Hematopoietic multipotent progenitor cell treated with erythropoietin and hydrocortisone succinate and interleukin-3 and kit ligand, for 8 days (in vitro differentiated cells): ENCODE measurements at regions not wholly inside any gene's neighbourhood (a gene's known extent, or its start where the extent isn't known, plus 50 kb on each side); places are given as distances from the start of the nearest gene placed in this dataset.

Experiments
- DNase-seq: peaks from one replicate; pipeline ENCODE4 v3.0.0-alpha.2; 2015

GRCh38 chr11:92725352-92725751 is 244.1 kb upstream of the MTNR1B start:
- DNase-seq = no peak

GRCh38 chr11:92727123-92727522 is 242.3 kb upstream of the MTNR1B start:
- DNase-seq = no peak

- DNase-seq = no peak
Measured at GRCh38 chr11:92727769-92728168, 241.7 kb upstream of the MTNR1B start.

GRCh38 chr11:92728628-92729027 is 240.8 kb upstream of the MTNR1B start:
- DNase-seq = no peak

- DNase-seq = peak; percentile 3
Measured at GRCh38 chr11:92735039-92735438, 234.4 kb upstream of the MTNR1B start.

- DNase-seq = no peak
Measured at GRCh38 chr11:92738276-92738675, 231.2 kb upstream of the MTNR1B start.

- no peak for DNase-seq
Measured at GRCh38 chr11:92739041-92739440, 230.4 kb upstream of the MTNR1B start.

GRCh38 chr11:92739491-92739890 is 230.0 kb upstream of the MTNR1B start:
- DNase-seq = no peak

- DNase-seq = no peak
Measured at GRCh38 chr11:92740276-92740675, 229.2 kb upstream of the MTNR1B start.

- DNase-seq = no peak
Measured at GRCh38 chr11:92744929-92745585, 224.4 kb upstream of the MTNR1B start.

- DNase-seq = no peak
Measured at GRCh38 chr11:92750794-92751193, 218.7 kb upstream of the MTNR1B start.

- no peak for DNase-seq
Measured at GRCh38 chr11:92751594-92751993, 217.9 kb upstream of the MTNR1B start.

- DNase-seq = no peak
Measured at GRCh38 chr11:92752122-92752521, 217.3 kb upstream of the MTNR1B start.

GRCh38 chr11:92753161-92753560 is 216.3 kb upstream of the MTNR1B start:
- no peak for DNase-seq

GRCh38 chr11:92758241-92758780 is 211.1 kb upstream of the MTNR1B start:
- no peak for DNase-seq

- no peak for DNase-seq
Measured at GRCh38 chr11:92759571-92760214, 209.8 kb upstream of the MTNR1B start.

GRCh38 chr11:92762121-92762540 is 207.3 kb upstream of the MTNR1B start:
- no peak for DNase-seq

GRCh38 chr11:92763336-92763735 is 206.1 kb upstream of the MTNR1B start:
- no peak for DNase-seq

- no peak for DNase-seq
Measured at GRCh38 chr11:92764128-92764527, 205.3 kb upstream of the MTNR1B start.

GRCh38 chr11:92765082-92765840 is 204.2 kb upstream of the MTNR1B start:
- no peak for DNase-seq

- DNase-seq = no peak
Measured at GRCh38 chr11:92765965-92766371, 203.5 kb upstream of the MTNR1B start.

GRCh38 chr11:92766698-92767097 is 202.8 kb upstream of the MTNR1B start:
- DNase-seq = no peak

GRCh38 chr11:92767416-92767815 is 202.0 kb upstream of the MTNR1B start:
- no peak for DNase-seq
